ENCODE measurements at regions not wholly inside any gene's neighbourhood (a gene's known extent, or its start where the extent isn't known, plus 50 kb on each side); places are given as distances from the start of the nearest gene placed in this dataset.
"Not testable (repeated sequence)": the region's sequence is repeated elsewhere in the genome, so short reads cannot be mapped to it uniquely, and the experiment has no call there.

DNA sequence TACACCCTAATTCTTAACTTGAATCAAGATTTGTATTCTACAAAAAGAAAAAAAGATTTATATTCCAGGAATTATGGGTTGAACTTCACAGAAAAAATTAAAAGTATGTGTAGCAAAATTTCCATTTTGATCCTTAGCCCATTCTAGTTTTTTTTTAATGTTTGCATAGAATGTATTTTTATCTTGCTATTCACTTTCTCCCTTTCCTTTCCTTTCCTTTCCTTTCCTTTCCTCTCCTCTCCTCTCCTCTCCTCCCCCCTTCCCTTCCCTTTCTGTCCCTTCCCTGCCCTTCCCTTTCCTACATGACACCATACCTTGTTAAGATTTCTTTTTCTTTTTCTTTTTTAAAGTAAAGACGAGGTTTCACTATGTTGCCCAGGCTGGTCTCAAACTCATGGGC is 542.5 kb upstream of the PTGER4 start:
- in situ Hi-C loops (cut with HindIII; ENCODE audit: low pct_ligation_motif_present, low pct_unique_long_range_greater_than_20kb, low sequenced_read_pairs), result no loop called here
- DNase-seq, result no peak

DNA sequence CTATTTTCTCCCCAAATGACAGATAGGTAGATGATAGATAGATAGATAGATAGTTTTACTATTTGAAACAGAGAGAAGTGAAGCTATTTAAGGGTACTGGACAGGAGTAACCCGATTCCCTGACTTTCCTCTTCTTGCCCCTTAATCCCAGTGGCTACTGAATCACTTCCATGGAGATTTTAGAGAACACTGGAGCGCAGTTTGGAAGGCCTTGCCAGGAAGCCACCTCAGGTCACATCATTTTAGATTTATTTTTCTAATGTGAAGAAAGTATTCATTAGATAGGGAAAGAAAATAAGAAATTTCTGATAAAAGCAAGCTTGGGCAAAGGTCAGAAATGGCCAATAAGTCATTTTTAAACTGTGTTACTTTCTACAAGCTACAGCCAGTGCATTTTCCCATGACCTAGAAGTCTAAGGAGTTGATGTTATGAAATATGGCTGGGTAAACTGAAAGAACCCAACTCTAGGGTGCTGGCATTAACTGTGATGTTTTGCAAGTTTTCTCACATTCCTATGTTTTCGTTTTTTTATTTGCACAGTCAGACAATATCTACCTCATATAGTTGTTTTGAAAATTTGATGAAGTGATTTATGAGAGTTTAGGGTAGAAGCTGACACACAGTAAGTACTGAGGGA is 544.7 kb upstream of the PTGER4 start:
- in situ Hi-C loops (cut with HindIII; ENCODE audit: low pct_ligation_motif_present, low pct_unique_long_range_greater_than_20kb, low sequenced_read_pairs), result no loop called here

DNA sequence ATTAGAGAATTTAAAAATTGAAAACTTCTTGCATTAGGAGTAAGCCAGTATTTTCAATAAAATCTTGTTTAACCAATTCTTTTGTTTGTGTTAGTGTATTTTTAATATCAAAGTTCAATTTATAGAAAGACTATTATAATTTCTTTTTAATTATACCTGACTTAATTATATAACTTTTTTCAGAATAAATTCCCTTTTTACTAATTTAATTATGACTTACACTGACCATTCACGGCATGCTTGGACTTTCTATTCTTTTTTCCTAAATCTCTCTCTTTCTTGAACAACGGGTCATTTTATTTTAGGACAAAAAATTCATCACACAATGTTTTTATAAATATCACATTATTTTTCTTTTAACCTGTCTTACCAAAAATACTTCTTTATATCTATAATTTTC is 555.3 kb upstream of the PTGER4 start:
- in situ Hi-C loops (cut with HindIII; ENCODE audit: low pct_ligation_motif_present, low pct_unique_long_range_greater_than_20kb, low sequenced_read_pairs), result no loop called here
- DNase-seq, result no peak

More for the DNA sequence above, 544.7 kb upstream of the PTGER4 start:
- no peak for DNase-seq

DNA sequence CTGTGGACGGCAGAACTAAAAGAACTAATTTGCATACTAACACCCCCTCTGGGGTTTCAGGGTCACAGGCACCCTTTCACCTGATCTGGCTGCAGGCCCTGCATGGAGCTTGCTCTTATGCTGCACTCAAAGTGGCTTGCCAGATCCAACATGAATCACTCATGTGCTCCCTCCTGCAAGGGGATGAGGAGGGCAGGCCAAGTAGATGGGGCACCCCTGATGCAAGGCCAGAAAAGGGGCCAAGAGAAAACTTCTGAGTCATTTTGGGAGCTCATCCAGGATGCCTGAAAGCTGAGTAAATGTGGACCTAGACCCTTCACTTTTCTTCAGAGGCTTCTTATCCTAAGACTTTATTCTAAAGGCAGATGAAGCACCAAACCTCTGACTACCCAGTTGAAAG is 558.5 kb upstream of the PTGER4 start:
- no peak for DNase-seq
- in situ Hi-C loops (cut with HindIII; ENCODE audit: low pct_ligation_motif_present, low pct_unique_long_range_greater_than_20kb, low sequenced_read_pairs), result no loop called here

DNA sequence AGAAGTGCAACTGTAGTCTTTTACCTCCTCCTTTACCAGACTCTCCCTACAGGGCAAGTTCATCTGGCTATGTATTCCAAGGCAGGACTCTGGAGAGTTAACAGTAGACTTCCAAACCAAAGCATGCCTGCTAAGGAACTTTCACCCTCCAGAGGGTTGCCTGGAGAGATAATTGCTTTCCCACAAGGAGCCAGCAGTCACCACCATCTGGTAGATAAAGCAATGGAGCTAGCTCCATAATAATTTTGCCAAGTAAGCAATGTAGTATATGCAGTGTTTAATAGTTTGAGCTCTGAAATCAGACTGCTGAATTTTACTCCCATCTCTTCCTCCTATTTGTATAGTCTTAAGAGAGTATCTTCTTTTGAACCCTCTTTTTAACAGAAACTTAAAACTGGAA is 566.8 kb upstream of the PTGER4 start:
- DNase-seq, result no peak
- in situ Hi-C loops (cut with HindIII; ENCODE audit: low pct_ligation_motif_present, low pct_unique_long_range_greater_than_20kb, low sequenced_read_pairs), result no loop called here

DNA sequence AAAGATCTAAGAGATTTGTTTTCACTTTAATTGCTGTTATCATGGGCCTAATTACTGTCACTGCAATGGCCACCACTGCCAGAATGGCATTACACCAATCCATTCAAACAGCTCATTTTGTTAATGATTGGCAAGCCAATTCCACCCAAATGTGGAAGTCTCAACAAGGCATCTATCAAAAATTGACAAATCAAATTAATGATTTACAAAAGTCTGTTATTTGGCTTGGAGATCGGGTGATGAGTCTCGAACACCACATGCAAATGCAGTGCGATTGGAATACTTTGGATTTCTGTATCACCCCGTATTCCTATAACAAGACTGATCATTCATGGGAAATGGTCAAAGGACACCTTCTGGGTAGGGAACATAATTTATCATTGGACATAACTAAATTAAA is 568.7 kb upstream of the PTGER4 start:
- DNase-seq; in situ Hi-C loops (cut with HindIII; ENCODE audit: low pct_ligation_motif_present, low pct_unique_long_range_greater_than_20kb, low sequenced_read_pairs): not testable (repeated sequence)

DNA sequence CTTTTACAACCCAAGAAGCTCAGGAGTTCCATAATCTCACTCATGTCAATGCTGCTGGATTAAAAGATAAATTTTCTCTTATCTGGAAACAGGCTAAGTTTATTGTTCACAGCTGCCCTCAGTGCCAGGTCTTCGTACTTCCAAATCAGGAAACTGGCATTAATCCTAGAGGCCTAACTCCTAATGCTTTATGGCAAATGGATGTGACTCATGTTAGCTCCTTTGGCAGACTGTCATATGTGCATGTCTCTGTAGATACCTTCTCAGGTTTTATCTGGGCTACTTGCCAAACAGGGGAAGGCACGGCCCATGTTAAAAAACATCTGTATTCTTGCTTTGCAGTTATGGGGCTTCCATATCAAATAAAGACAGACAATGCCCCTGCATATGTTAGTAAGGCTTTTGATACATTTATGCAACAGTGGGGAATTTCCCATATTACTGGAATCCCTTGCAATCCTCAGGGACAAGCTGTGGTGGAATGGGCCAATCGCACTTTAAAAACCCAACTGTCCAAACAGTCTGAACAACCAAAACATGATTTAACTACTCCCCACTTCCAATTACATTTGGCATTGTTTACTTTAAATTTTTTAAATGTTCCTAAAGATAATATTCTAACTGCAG is 570.8 kb upstream of the PTGER4 start:
- DNase-seq; in situ Hi-C loops (cut with HindIII; ENCODE audit: low pct_ligation_motif_present, low pct_unique_long_range_greater_than_20kb, low sequenced_read_pairs): not testable (repeated sequence)

DNA sequence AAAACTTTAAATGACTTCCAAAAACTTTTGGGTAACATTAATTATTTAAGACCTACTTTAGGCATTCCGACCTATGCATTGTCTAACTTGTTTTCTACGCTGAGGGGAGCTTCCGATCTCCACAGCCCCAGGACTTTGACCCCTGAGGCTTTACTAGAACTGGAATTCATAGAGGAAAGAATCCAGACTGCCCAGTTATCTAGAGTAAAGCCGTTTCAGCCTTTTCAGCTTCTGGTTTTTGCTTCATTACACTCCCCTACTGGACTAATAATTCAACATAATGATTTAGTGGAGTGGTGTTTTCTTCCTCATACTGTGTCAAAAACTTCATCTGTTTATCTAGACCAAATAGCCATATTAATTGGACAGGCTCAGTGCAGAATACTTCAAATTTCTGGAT is 571.9 kb upstream of the PTGER4 start:
- DNase-seq; in situ Hi-C loops (cut with HindIII; ENCODE audit: low pct_ligation_motif_present, low pct_unique_long_range_greater_than_20kb, low sequenced_read_pairs): not testable (repeated sequence)

DNA sequence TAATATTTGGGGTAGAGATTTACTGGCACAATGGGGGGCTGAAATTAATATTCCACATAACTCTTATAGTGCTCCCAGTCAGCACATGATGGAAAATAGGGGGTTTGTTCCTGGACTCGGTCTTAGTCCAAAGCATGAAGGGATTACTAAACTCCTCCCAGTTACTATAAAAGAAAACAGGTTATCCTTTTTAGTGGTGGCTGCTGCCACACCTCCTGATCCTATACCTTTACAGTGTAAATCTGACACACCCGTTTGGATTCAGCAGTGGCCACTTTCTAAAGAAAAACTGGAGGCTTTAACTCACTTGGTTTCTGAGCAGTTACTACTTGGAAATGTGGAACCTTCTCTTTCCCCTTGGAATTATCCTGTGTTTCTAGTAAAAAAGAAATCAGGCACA is 572.9 kb upstream of the PTGER4 start:
- no peak for DNase-seq
- in situ Hi-C loops (cut with HindIII; ENCODE audit: low pct_ligation_motif_present, low pct_unique_long_range_greater_than_20kb, low sequenced_read_pairs), result no loop called here

DNA sequence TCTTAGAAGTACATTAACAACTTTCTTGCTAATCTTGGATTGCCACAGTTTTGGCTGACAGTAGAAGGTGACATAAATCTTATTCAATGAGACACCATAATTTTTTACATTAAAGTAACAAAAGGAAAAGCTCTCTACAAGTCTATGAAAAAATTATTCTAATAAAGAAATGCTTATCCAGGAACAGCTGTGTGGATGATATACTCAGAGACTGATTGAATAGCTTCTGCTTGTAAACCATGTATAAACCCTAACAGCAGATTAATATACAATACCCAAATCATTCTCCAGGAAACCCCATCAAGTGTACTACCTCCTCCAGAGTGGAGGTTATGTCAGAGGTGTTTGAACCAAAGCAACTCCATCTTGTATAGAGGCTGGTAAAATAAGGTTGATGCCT is 581.4 kb upstream of the PTGER4 start:
- in situ Hi-C loops (cut with HindIII; ENCODE audit: low pct_ligation_motif_present, low pct_unique_long_range_greater_than_20kb, low sequenced_read_pairs), result no loop called here
- DNase-seq, result no peak

DNA sequence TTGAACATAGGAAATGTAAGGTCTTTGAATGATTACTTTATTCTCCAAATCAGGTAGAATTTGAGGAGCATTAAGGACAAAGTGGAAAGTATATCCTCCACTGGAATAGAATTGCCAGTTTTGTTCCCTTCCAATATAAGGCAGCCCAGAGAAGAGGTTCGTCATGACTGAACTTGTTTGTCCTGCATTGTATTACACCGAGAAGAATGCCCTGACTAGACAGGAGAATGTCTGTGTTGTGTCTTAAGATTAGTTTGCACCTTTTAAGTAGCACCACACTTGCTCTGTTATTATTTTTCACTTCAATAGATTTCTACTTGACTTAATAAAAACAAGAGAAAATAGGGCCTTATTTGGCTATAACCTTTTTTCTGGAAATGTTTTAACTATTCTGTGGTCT is 586.2 kb upstream of the PTGER4 start:
- in situ Hi-C loops (cut with HindIII; ENCODE audit: low pct_ligation_motif_present, low pct_unique_long_range_greater_than_20kb, low sequenced_read_pairs), result no loop called here

DNA sequence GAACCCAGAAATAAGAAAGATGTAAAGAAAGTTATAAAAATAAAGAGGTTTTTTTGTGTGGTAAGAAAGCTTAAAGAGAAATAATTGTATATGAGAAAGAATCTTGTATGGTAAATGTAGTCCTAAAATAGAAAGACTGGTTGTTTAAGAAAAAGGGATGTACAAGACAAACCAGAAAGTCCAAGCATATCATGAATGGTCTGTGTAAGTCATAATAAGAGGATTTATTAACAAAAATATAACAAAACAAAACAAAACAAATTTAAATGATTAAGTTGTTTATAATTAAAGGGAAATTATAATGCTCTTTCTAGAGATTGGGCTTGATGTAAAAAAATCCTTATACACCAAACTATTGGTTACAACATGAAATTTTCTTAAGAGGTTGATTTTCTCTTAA is 590.4 kb upstream of the PTGER4 start:
- no peak for DNase-seq
- in situ Hi-C loops (cut with HindIII; ENCODE audit: low pct_ligation_motif_present, low pct_unique_long_range_greater_than_20kb, low sequenced_read_pairs), result no loop called here

More for the DNA sequence above, 586.2 kb upstream of the PTGER4 start:
- no peak for DNase-seq

DNA sequence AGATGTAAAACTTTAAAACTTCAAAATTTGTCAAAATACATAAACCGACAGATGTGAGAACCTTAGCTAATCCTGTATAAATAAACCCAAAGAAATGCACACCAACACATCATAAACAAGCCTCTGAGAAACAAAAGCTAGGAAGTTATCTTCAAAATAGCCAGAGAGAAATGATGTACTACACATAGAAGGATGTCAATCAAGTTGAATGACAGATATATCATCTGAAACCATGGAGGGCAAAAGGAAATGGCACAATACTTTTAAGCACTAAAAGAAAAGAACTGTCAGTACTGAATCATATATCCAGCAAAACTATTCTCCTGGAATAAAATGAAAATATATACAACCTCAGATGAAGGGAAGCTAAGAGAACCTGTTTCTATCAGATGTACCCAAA is 595.1 kb upstream of the PTGER4 start:
- DNase-seq, result no peak
- in situ Hi-C loops (cut with HindIII; ENCODE audit: low pct_ligation_motif_present, low pct_unique_long_range_greater_than_20kb, low sequenced_read_pairs), result no loop called here

DNA sequence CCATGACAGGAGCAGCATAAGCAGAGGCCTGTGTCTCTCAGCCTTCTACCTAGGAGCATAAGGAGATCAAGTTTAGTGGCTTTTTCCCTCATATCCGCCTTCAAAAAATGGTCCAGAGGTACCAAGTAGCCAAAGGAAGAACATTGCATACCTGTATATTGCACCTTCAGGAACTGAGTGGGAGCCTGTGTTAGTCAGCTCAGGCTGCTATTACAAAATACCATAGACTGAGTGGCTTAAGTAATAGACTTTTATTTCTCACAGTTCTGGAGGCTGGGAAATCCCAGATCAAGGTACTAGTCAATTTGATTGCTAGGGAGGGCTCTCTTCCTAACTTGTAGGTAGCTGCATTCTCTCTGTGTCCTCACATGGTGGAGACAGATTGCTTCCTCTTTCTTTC is 597.4 kb upstream of the PTGER4 start:
- DNase-seq, result no peak
- in situ Hi-C loops (cut with HindIII; ENCODE audit: low pct_ligation_motif_present, low pct_unique_long_range_greater_than_20kb, low sequenced_read_pairs), result no loop called here

DNA sequence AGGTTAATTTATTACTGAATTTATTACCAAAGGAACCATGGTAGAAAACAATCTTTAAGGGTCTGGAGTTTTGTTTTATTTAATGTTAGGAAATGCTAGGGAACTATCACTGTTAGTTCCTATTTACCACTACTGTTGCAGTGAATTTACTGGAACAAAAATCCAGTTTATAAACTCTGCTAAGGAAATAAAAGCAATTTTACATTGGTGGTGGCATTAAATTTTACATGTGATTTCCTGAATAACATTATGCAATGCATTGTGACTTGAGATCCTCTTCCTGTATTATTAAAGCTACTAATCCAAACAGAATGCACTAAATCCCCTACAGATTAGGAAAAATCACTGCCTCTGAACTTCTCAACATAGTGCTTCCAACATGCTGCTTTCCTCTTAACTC is 599.5 kb upstream of the PTGER4 start:
- in situ Hi-C loops (cut with HindIII; ENCODE audit: low pct_ligation_motif_present, low pct_unique_long_range_greater_than_20kb, low sequenced_read_pairs), result no loop called here
- DNase-seq, result no peak

DNA sequence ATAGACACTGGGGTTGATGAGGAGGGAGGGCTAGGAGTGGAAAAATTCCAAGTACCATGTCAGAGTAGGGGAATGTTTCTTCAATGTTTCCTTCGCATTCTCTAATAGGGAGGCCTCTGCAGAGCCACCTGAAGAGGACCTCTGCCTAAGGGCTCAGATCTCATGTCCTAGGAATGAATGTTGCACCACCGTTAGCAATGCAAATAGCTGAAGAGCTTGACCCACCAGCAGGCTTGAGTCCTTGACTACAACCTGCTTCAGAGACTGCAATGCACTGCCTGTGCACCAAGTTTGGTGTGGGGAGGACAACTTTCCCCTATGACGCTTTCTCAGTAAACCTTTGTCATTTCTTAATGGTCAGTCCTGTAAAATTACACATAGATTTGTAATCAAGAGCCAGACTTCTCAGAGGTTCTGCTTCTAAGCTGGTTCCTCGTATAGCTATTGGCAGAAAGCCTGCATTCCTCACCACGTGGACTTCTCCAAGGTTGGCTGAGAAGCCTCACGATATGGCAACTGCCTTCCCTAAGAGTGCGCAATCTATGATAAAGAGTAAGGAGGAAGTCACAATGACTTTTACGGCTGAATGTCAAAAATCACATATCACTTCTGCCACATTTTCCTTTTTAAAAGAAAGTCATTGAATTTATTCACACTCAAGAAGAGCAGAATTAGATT is 600.7 kb upstream of the PTGER4 start:
- no peak for DNase-seq
- in situ Hi-C loops (cut with HindIII; ENCODE audit: low pct_ligation_motif_present, low pct_unique_long_range_greater_than_20kb, low sequenced_read_pairs), result no loop called here

DNA sequence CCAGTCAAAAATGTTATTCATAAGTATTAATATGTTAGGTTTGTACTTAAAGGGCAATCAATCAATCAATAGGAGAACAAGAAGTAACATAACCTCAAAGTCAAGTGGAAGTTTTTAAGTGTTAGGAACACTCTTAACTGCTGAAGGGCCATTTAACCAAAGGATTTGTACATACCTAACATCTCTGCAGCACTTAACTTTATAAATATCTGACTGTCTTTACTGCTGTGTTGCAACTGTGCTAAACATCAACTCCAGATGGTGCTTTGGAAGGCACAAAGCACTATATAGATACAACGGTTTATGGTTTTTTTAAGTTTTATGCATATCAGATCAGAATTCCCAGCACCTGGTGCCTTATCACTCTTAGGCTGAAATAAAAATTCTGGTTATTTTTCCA is 604.9 kb upstream of the PTGER4 start:
- no peak for DNase-seq
- in situ Hi-C loops (cut with HindIII; ENCODE audit: low pct_ligation_motif_present, low pct_unique_long_range_greater_than_20kb, low sequenced_read_pairs), result no loop called here

DNA sequence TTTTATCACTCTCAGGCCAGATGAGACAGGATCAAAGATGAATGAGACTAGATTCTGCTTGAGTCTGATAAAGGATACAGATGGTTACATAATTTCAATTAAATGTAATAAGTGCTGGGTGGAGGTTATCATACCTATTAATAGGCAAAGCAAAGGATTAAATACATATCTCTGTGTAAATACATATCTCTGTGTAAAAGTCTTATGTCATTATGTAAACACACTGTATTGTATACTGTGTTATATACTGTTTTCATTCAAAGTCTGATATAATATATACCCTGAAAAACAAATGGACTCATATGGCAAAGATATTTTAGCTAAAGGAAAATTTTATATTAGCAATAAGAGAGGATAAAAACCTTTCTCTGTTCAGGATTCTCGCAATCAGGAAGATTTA is 605.8 kb upstream of the PTGER4 start:
- in situ Hi-C loops (cut with HindIII; ENCODE audit: low pct_ligation_motif_present, low pct_unique_long_range_greater_than_20kb, low sequenced_read_pairs), result no loop called here
- DNase-seq, result no peak

DNA sequence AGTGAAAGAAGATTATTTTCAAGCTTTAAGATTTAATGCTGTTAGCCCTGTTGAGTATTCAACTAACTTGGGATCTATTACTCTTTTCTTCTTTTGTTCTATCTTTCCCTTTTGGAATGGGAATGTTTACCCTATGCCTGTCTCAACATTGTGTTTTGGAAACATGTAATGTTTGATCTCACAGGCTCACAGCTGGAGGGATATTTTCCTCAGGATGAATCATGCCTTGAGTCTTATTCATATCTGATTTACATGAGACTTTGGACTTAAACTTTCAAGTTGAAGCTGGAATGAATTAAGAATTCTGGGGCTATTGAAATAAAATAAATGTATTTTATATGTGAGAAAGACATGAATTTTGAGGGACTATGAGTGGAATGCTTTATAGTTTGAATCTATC is 607.8 kb upstream of the PTGER4 start:
- in situ Hi-C loops (cut with HindIII; ENCODE audit: low pct_ligation_motif_present, low pct_unique_long_range_greater_than_20kb, low sequenced_read_pairs), result no loop called here

DNA sequence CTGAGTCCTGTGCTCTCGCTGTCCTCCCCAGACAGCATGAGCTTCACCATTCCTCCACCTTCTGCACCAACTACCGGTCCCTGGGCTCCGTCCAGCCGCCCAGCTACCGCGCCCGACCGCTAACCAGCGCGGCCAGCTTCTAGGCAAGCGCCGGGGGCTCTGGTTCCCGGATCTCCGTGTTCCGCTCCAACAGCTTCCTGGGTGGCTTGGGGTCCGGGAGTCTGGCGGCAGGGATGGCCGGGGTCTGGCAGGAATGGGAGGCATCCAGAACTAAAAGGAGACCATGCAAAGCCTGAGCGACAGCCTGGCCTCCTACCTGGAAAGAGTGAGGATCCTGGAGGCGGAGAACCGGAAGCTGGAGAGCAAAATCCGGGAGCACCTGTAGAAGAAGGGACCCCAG is 613.1 kb upstream of the PTGER4 start:
- DNase-seq, result no peak
- in situ Hi-C loops (cut with HindIII; ENCODE audit: low pct_ligation_motif_present, low pct_unique_long_range_greater_than_20kb, low sequenced_read_pairs), result no loop called here

More for the DNA sequence above, 607.8 kb upstream of the PTGER4 start:
- no peak for DNase-seq
